CD14-positive monocyte (primary cell): ENCODE measurements at regions not wholly inside any gene's neighbourhood (a gene's known extent, or its start where the extent isn't known, plus 50 kb on each side); places are given as distances from the start of the nearest gene placed in this dataset.

ENCODE experiments used
- DNase-seq, 3 donors: peaks; one replicate each; pipeline ENCODE4 v3.0.0-alpha.2; 2011 to 2022
- H2AFZ ChIP-seq: 2 replicates; pipeline ENCODE4 v1.6.0; 2012; ENCODE audit warnings: mild to moderate bottlenecking, low read depth, low read length, inconsistent platforms; ENCODE audit not compliant: insufficient read depth, poor library complexity, severe bottlenecking
- H3K27ac ChIP-seq, 2 donors: 1 replicate in 1 of 2; 2 replicates in 1 of 2; pipeline ENCODE4 v1.5.1; 2012 to 2013; ENCODE audit warnings: low read length in 2 of 2, control low read depth in 1 of 2, inconsistent platforms in 1 of 2, low read depth in 1 of 2, mild to moderate bottlenecking in 1 of 2
- H3K27me3 ChIP-seq, 2 donors: one replicate each; pipeline versions ENCODE4 v1.6.0 to v1.6.1; 2011 to 2013; ENCODE audit warnings: low read length in 2 of 2; ENCODE audit not compliant: control insufficient read depth in 2 of 2, insufficient read depth in 2 of 2
- H3K36me3 ChIP-seq, 2 donors: replicated peaks in 1 of 2; 1 replicate in 1 of 2; 2 replicates in 1 of 2; pipeline versions ENCODE4 v1.5.1 to v1.6.1; 2012 to 2013; ENCODE audit warnings: low read length in 2 of 2, control low read depth in 1 of 2, inconsistent platforms in 1 of 2, mild to moderate bottlenecking in 1 of 2; ENCODE audit not compliant: insufficient read depth in 2 of 2, control insufficient read depth in 1 of 2
- H3K4me1 ChIP-seq, 2 donors: 1 replicate in 1 of 2; 2 replicates in 1 of 2; pipeline versions ENCODE4 v1.5.1 to v1.6.1; 2012 to 2013; ENCODE audit warnings: low read length in 2 of 2, control low read depth in 1 of 2, inconsistent platforms in 1 of 2, mild to moderate bottlenecking in 1 of 2, moderate library complexity in 1 of 2; ENCODE audit not compliant: insufficient read depth in 2 of 2, control insufficient read depth in 1 of 2
- H3K4me2 ChIP-seq: replicated peaks from 2 replicates; pipeline ENCODE3; 2012; ENCODE audit warnings: low read length, moderate library complexity, mild to moderate bottlenecking; ENCODE audit not compliant: poor library complexity, severe bottlenecking; ENCODE audit errors: extremely low read depth
- H3K4me3 ChIP-seq, 3 experiments: fragments of 200-600 bp in 1 of 3; sonication (generic) in 1 of 3; replicated peaks in 1 of 3; 1 replicate in 2 of 3; 2 replicates in 1 of 3; pipeline ENCODE4 v1.5.1; 2011 to 2013; ENCODE audit warnings: low read length in 3 of 3, mild to moderate bottlenecking in 3 of 3, control low read depth in 2 of 3, low read depth in 2 of 3, inconsistent platforms in 1 of 3, moderate library complexity in 1 of 3
- H3K79me2 ChIP-seq: 2 replicates; pipeline ENCODE4 v1.6.0; 2012; ENCODE audit warnings: mild to moderate bottlenecking, control low read depth, inconsistent platforms, low read length, moderate library complexity; ENCODE audit not compliant: insufficient read depth
- H3K9ac ChIP-seq: 2 replicates; pipeline ENCODE4 v1.6.0; 2017; ENCODE audit warnings: low read length, mild to moderate bottlenecking; ENCODE audit not compliant: insufficient read depth, poor library complexity, severe bottlenecking
- H3K9me3 ChIP-seq, 2 donors: replicated peaks in 1 of 2; 1 replicate in 1 of 2; 2 replicates in 1 of 2; pipeline versions ENCODE4 v1.5.1 to v1.6.1; 2012 to 2013; ENCODE audit warnings: low read length in 2 of 2, control low read depth in 1 of 2; ENCODE audit not compliant: control insufficient read depth in 1 of 2, insufficient read depth in 1 of 2
- H4K20me1 ChIP-seq: 2 replicates; pipeline ENCODE4 v1.6.0; 2012; ENCODE audit warnings: mild to moderate bottlenecking, low read length, control low read depth, moderate library complexity; ENCODE audit not compliant: insufficient read depth
- H3K27ac Mint-ChIP-seq, 7 donors: one replicate each; pipeline ENCODE4 v1.8.0; 2020; ENCODE audit warnings: mild to moderate bottlenecking in 7 of 7, mixed read lengths in 7 of 7, moderate library complexity in 6 of 7, inconsistent platforms in 2 of 7
- H3K27me3 Mint-ChIP-seq, 3 donors: one replicate each; pipeline ENCODE4 v1.8.0; 2021 to 2022; ENCODE audit warnings: low read depth in 3 of 3, mild to moderate bottlenecking in 3 of 3, mixed read lengths in 3 of 3, moderate library complexity in 3 of 3, inconsistent platforms in 1 of 3
- H3K36me3 Mint-ChIP-seq, 2 donors: one replicate each; pipeline ENCODE4 v1.8.0; 2020; ENCODE audit warnings: mixed read lengths in 2 of 2, inconsistent platforms in 1 of 2, mild to moderate bottlenecking in 1 of 2
- H3K4me1 Mint-ChIP-seq: one replicate; pipeline ENCODE4 v1.8.0; 2020; ENCODE audit warnings: mild to moderate bottlenecking, mixed read lengths
- H3K4me3 Mint-ChIP-seq, 2 donors: one replicate each; pipeline ENCODE4 v1.8.0; 2020; ENCODE audit warnings: mild to moderate bottlenecking in 2 of 2, mixed read lengths in 2 of 2, moderate library complexity in 1 of 2
- H3K9me3 Mint-ChIP-seq, 7 donors: one replicate each; pipeline ENCODE4 v1.8.0; 2020 to 2022; ENCODE audit warnings: mixed read lengths in 7 of 7, mild to moderate bottlenecking in 6 of 7, moderate library complexity in 6 of 7, inconsistent platforms in 2 of 7
- WGBS: methylation state at CpG from one replicate; pipeline ENCODE4 v1.1.5; 2013; ENCODE audit warnings: missing lambda C conversion rate; ENCODE audit not compliant: insufficient coverage; 5-methylcytosine and 5-hydroxymethylcytosine counted together
- intact Hi-C, 2 donors: fragments of 100-400 bp; cut with micrococcal nuclease; formaldehyde crosslinking; loops; one replicate each; pipeline versions ENCODE4 v1.15.0 to v1.15.1; 2023
- TF ChIP-seq, protein P1 (sequence below): fragments of 200-600 bp; IDR thresholded peaks from one replicate; pipeline ENCODE4 v1.8.0; 2022; ENCODE audit warnings: antibody characterized with exemption, mild to moderate bottlenecking

DNA sequence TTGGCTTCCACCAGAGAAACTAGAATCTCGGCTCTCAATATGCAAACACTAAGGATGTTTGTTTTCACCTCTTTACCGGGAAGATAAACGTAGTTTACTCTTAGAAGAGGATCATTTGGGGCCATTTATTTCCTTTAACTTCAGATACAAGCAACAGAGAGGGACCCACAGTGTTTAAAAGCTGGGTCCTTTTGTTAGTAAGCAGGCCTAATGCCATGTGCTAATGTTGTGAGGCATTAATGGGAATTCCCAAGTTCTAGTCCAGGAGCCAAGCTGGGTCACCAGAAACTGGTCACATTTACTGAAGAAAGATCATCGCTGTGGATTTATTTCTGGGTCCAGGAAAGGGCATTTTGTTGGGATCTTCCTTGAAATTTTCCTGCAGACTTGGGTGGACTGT lies 78.1 kb upstream of the ADAMTS9 start:
- Mint-ChIP-seq H3K27ac (no peak overlapping the region), H3K4me1 (no peaks in the 10 kb centered on the region), H3K9me3 (peaks cover 0 to 16% (median 2%) of the 10 kb centered on the region in 7 donors), H3K4me3 (no peak overlapping the region), H3K27me3 (peaks cover 0 to 2% (median 0%) of the 10 kb centered on the region in 3 donors), H3K36me3 (no peaks in the 10 kb centered on the region)
- intact Hi-C loops, result no loop called here
- Histone ChIP-seq H3K9me3 (peaks cover 0 to 2% of the 10 kb centered on the region in 2 donors), H3K27me3 (no peaks in the 10 kb centered on the region), H3K4me3 (no peak overlapping the region), H3K36me3 (no peaks in the 10 kb centered on the region), H3K4me2 (no peak overlapping the region), H2AFZ (no peak overlapping the region), H3K9ac (no peak overlapping the region), H3K27ac (no peak overlapping the region), H3K4me1 (no peaks in the 10 kb centered on the region), H3K79me2 (no peaks in the 10 kb centered on the region), H4K20me1 (no peaks in the 10 kb centered on the region)
- 100% methylated on average over 1 of the region's 4 CpGs for WGBS
- DNase-seq, result no peak
- TF ChIP-seq, protein P1, sequence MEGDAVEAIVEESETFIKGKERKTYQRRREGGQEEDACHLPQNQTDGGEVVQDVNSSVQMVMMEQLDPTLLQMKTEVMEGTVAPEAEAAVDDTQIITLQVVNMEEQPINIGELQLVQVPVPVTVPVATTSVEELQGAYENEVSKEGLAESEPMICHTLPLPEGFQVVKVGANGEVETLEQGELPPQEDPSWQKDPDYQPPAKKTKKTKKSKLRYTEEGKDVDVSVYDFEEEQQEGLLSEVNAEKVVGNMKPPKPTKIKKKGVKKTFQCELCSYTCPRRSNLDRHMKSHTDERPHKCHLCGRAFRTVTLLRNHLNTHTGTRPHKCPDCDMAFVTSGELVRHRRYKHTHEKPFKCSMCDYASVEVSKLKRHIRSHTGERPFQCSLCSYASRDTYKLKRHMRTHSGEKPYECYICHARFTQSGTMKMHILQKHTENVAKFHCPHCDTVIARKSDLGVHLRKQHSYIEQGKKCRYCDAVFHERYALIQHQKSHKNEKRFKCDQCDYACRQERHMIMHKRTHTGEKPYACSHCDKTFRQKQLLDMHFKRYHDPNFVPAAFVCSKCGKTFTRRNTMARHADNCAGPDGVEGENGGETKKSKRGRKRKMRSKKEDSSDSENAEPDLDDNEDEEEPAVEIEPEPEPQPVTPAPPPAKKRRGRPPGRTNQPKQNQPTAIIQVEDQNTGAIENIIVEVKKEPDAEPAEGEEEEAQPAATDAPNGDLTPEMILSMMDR, result no peak

DNA sequence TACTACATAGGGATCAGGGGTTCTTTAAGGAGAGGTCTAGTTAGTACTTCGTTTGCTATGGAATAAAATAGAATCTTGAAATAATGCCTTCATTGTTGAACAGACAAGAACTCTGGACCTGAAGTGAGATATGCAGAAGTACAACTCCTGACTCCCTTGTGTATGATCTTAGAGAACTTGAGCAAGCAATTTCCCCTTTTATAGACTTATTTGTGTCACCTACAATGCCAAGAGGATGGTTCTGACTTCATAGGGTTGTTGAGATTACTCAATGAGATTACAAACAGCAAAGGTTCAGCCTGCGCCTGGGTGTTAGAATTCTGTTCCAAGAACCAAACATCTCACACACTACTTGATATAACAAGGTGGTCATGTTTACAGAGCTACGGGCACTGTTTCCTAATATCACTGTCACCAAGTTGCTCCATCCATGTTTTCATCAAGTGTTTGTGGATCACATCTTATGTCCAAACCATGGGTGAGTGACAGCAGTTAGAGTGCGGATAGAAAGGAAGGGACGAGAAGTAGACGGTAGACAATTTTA lies 76.7 kb upstream of the ADAMTS9 start:
- H3K79me2 ChIP-seq, result no peaks in the 10 kb centered on the region
- WGBS, result 83% methylated on average over 1 of the region's 6 CpGs

More for the DNA sequence above, 76.7 kb upstream of the ADAMTS9 start:
- H3K27ac ChIP-seq, result no peak overlapping the region
- H3K4me2 ChIP-seq, result no peak overlapping the region
- H4K20me1 ChIP-seq, result no peaks in the 10 kb centered on the region
- no peaks in the 10 kb centered on the region for H3K27me3 ChIP-seq
- TF ChIP-seq, protein P1, result no peak
- intact Hi-C loops, result no loop called here
- H2AFZ ChIP-seq, result no peak overlapping the region
- H3K36me3 Mint-ChIP-seq, result no peaks in the 10 kb centered on the region
- no peak for DNase-seq
- H3K9me3 Mint-ChIP-seq, result peaks cover 0 to 16% (median 3%) of the 10 kb centered on the region in 7 donors
- H3K9me3 ChIP-seq, result peaks cover 2 to 4% of the 10 kb centered on the region in 2 donors
- H3K4me1 ChIP-seq, result no peaks in the 10 kb centered on the region
- no peaks in the 10 kb centered on the region for H3K36me3 ChIP-seq
- no peaks in the 10 kb centered on the region for H3K4me1 Mint-ChIP-seq
- no peak overlapping the region for H3K4me3 ChIP-seq
- H3K9ac ChIP-seq, result no peak overlapping the region
- peaks cover 0 to 2% (median 2%) of the 10 kb centered on the region in 3 donors for H3K27me3 Mint-ChIP-seq
- H3K27ac Mint-ChIP-seq, result no peak overlapping the region
- no peak overlapping the region for H3K4me3 Mint-ChIP-seq
